ENCODE measurements at regions not wholly inside any gene's neighbourhood (a gene's known extent, or its start where the extent isn't known, plus 50 kb on each side); places are given as distances from the start of the nearest gene placed in this dataset.

DNA sequence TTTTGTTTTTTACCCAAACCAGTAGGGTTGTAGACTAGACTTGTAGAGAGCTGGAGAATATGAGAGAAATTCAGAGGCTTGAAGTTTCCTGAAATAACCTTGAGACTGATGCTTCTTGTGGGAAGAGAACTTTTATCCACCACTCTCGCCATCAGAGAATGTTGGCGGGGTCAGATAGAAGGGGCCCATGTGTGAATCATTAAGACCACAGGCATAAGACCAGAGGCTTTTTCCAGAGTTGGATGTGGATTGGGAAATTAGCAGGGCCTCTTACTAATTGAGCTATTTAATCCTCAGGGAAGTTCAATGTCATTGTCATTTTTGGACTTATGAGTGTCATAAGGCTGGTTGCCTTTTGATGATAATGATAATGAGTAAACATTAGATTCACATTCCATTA lies 246.9 kb upstream of the THRB start:
- no peak for TF ChIP-seq CTCF (IDR thresholded peaks at IDR 0.05; ENCODE audit: control extremely low read depth in 1 of 3, insufficient read depth in 1 of 3, low read depth in 1 of 3, low read length in 3 of 3)
- no peak for TF ChIP-seq EP300 (IDR thresholded peaks at IDR 0.05; ENCODE audit: borderline replicate concordance in 1 of 2, low read depth in 2 of 2, low read length in 2 of 2)
- TF ChIP-seq KDM1A (IDR thresholded peaks at IDR 0.05; ENCODE audit: borderline replicate concordance, low read length), result no peak
- TF ChIP-seq POLR2A (IDR thresholded peaks at IDR 0.05; ENCODE audit: control extremely low read depth in 1 of 2, low read depth in 2 of 2, low read length in 2 of 2), result no peak
- no peak for TF ChIP-seq YY1 (IDR thresholded peaks at IDR 0.05; ENCODE audit: low read depth, low read length)
- no peak for TF ChIP-seq EZH2 (IDR thresholded peaks at IDR 0.05; ENCODE audit: low read depth, low read length, severe bottlenecking)
- no peak for TF ChIP-seq RNF2 (IDR thresholded peaks at IDR 0.05; ENCODE audit: borderline replicate concordance, low read depth, low read length, missing control alignments, poor library complexity, severe bottlenecking)
- no peak for TF ChIP-seq MAFK (IDR thresholded peaks at IDR 0.05; ENCODE audit: low read depth, low read length)
- TF ChIP-seq CHD1 (IDR thresholded peaks at IDR 0.05; ENCODE audit: low read depth, low read length), result no peak
- no peak for TF ChIP-seq CHD2 (IDR thresholded peaks at IDR 0.05; ENCODE audit: low read length)
- no peak for TF ChIP-seq ASH2L (IDR thresholded peaks at IDR 0.05; ENCODE audit: low read length)
- no peak for TF ChIP-seq POLR2AphosphoS5 (IDR thresholded peaks at IDR 0.05; ENCODE audit: low read depth, low read length)

Measured in H1 (cell line).